B cell (primary cell): ENCODE measurements at regions not wholly inside any gene's neighbourhood (a gene's known extent, or its start where the extent isn't known, plus 50 kb on each side); places are given as distances from the start of the nearest gene placed in this dataset.

ENCODE experiments used
- CTCF ChIP-seq: fragments of 200-600 bp; IDR thresholded peaks from one replicate; pipeline ENCODE4 v1.8.0; 2022; ENCODE audit warnings: antibody characterized with exemption, mild to moderate bottlenecking
- EZH2 ChIP-seq: IDR thresholded peaks from 2 replicates; pipeline ENCODE4 v1.6.1; 2012; ENCODE audit warnings: borderline replicate concordance, low read depth, mild to moderate bottlenecking, moderate library complexity, low read length; ENCODE audit not compliant: insufficient read depth, poor library complexity, severe bottlenecking

- TF ChIP-seq CTCF (no peak), EZH2 (no peak)
Measured at GRCh38 chr5:39559923-39560322, 135.1 kb upstream of the DAB2 start.
